Hepatocyte (in vitro differentiated cells): ENCODE measurements at regions not wholly inside any gene's neighbourhood (a gene's known extent, or its start where the extent isn't known, plus 50 kb on each side); places are given as distances from the start of the nearest gene placed in this dataset.
A peak's percentile ranks its signal among the peaks of the same experiment; 100 is the strongest.

Experiments used
- DNase-seq: peaks from one replicate; pipeline ENCODE4 v3.0.0-alpha.2; 2016; ENCODE audit warnings: low spot score
- H2AFZ ChIP-seq: fragments of 200-600 bp; sonication (generic); 2 replicates; pipeline ENCODE4 v1.6.0; 2016; ENCODE audit warnings: antibody characterized with exemption, mild to moderate bottlenecking
- H3K27ac ChIP-seq: fragments of 200-600 bp; sonication (generic); 2 replicates; pipeline ENCODE4 v1.5.1; 2016; ENCODE audit warnings: mild to moderate bottlenecking
- H3K27me3 ChIP-seq: fragments of 200-600 bp; sonication (generic); 2 replicates; pipeline ENCODE4 v1.6.1; 2016
- H3K36me3 ChIP-seq: fragments of 200-600 bp; sonication (generic); replicated peaks from 2 replicates; pipeline ENCODE4 v1.5.1; 2016; ENCODE audit warnings: low read depth; ENCODE audit not compliant: insufficient read depth
- H3K4me1 ChIP-seq: fragments of 200-600 bp; sonication (generic); 2 replicates; pipeline ENCODE4 v1.5.1; 2016; ENCODE audit warnings: mild to moderate bottlenecking, moderate library complexity; ENCODE audit not compliant: insufficient read depth
- H3K4me2 ChIP-seq: fragments of 200-600 bp; sonication (generic); 2 replicates; pipeline ENCODE4 v1.6.0; 2016
- H3K4me3 ChIP-seq: fragments of 200-600 bp; sonication (generic); 2 replicates; pipeline ENCODE4 v1.5.1; 2016; ENCODE audit warnings: mild to moderate bottlenecking
- H3K79me2 ChIP-seq: fragments of 200-600 bp; sonication (generic); 2 replicates; pipeline ENCODE4 v1.6.0; 2017; ENCODE audit warnings: mild to moderate bottlenecking
- H3K9me2 ChIP-seq: fragments of 200-600 bp; sonication (generic); replicated peaks from 2 replicates; pipeline ENCODE4 v1.6.0; 2017; ENCODE audit warnings: mild to moderate bottlenecking; ENCODE audit not compliant: insufficient read depth
- H3K9me3 ChIP-seq: fragments of 200-600 bp; sonication (generic); 2 replicates; pipeline ENCODE4 v1.5.1; 2016; ENCODE audit warnings: low read depth, mild to moderate bottlenecking
- H4K20me1 ChIP-seq: fragments of 200-600 bp; sonication (generic); 2 replicates; pipeline ENCODE4 v1.6.0; 2016; ENCODE audit warnings: mild to moderate bottlenecking; ENCODE audit not compliant: insufficient read depth, poor library complexity, severe bottlenecking
- CTCF ChIP-seq: fragments of 200-600 bp; sonication (generic); IDR thresholded peaks from 2 replicates; pipeline ENCODE4 v1.5.1; 2016; ENCODE audit warnings: antibody characterized with exemption, mild to moderate bottlenecking; ENCODE audit not compliant: poor library complexity
- EZH2 ChIP-seq: fragments of 200-600 bp; sonication (generic); IDR thresholded peaks from 2 replicates; pipeline ENCODE4 v1.6.1; 2016; ENCODE audit warnings: antibody characterized with exemption, mild to moderate bottlenecking, borderline replicate concordance
- EZH2phosphoT487 ChIP-seq: fragments of 200-600 bp; sonication (generic); IDR thresholded peaks from one replicate; pipeline ENCODE4 v1.6.1; 2018; ENCODE audit warnings: antibody characterized with exemption, mild to moderate bottlenecking, low read depth, moderate library complexity; ENCODE audit not compliant: unreplicated experiment, severe bottlenecking
- WGBS: methylation state at CpG from one replicate; pipeline ENCODE4 v1.1.6; 2016; ENCODE audit warnings: low lambda C conversion rate; ENCODE audit errors: missing lambda C conversion rate; 5-methylcytosine and 5-hydroxymethylcytosine counted together

GRCh38 chr12:54725233-54725843 is 77.2 kb upstream of the DCD start:
- no peak overlapping the region for H3K27ac ChIP-seq
- no peaks in the 10 kb centered on the region for H3K4me1 ChIP-seq
- no peaks in the 10 kb centered on the region for H3K9me3 ChIP-seq
- no peaks in the 10 kb centered on the region for H3K36me3 ChIP-seq
- H3K79me2 ChIP-seq: no peaks in the 10 kb centered on the region
- no peaks in the 10 kb centered on the region for H4K20me1 ChIP-seq
- no peak overlapping the region for H3K4me2 ChIP-seq
- H3K27me3 ChIP-seq: no peaks in the 10 kb centered on the region
- no peaks in the 10 kb centered on the region for H3K9me2 ChIP-seq
- peak; percentile 53 for DNase-seq
- H2AFZ ChIP-seq: no peak overlapping the region
- TF ChIP-seq CTCF (peak; percentile 48), EZH2phosphoT487 (no peak)
- WGBS: 36% methylated on average over 5 of the region's 5 CpGs
- no peak overlapping the region for H3K4me3 ChIP-seq

- H3K4me1 ChIP-seq: no peaks in the 10 kb centered on the region
- WGBS: 77% methylated on average over 5 of the region's 5 CpGs
- TF ChIP-seq EZH2phosphoT487 (no peak), EZH2 (no peak), CTCF (peak; percentile 40)
- H4K20me1 ChIP-seq: no peaks in the 10 kb centered on the region
- H3K9me3 ChIP-seq: no peaks in the 10 kb centered on the region
- no peaks in the 10 kb centered on the region for H3K79me2 ChIP-seq
- no peaks in the 10 kb centered on the region for H3K27me3 ChIP-seq
- H3K4me2 ChIP-seq: no peak overlapping the region
- no peaks in the 10 kb centered on the region for H3K36me3 ChIP-seq
- DNase-seq: no peak
- no peak overlapping the region for H3K27ac ChIP-seq
- H2AFZ ChIP-seq: no peak overlapping the region
- H3K9me2 ChIP-seq: no peaks in the 10 kb centered on the region
- no peak overlapping the region for H3K4me3 ChIP-seq
Observed at GRCh38 chr12:54723379-54724256, 75.5 kb upstream of the DCD start.

GRCh38 chr12:54721312-54721711 is 73.1 kb upstream of the DCD start:
- DNase-seq: no peak
- H3K79me2 ChIP-seq: no peaks in the 10 kb centered on the region
- H3K27ac ChIP-seq: no peak overlapping the region
- no peaks in the 10 kb centered on the region for H3K9me3 ChIP-seq
- H3K4me3 ChIP-seq: no peak overlapping the region
- H2AFZ ChIP-seq: no peak overlapping the region
- whole genome bisulfite sequencing: no CpG with 5 or more reads among the region's 3 CpGs
- H3K27me3 ChIP-seq: no peaks in the 10 kb centered on the region
- H3K4me1 ChIP-seq: no peaks in the 10 kb centered on the region
- H3K9me2 ChIP-seq: no peaks in the 10 kb centered on the region
- TF ChIP-seq EZH2phosphoT487 (no peak), CTCF (no peak), EZH2 (no peak)
- H3K36me3 ChIP-seq: no peaks in the 10 kb centered on the region
- H4K20me1 ChIP-seq: no peaks in the 10 kb centered on the region
- no peak overlapping the region for H3K4me2 ChIP-seq
